MM.1S (cell line): ENCODE measurements at regions not wholly inside any gene's neighbourhood (a gene's known extent, or its start where the extent isn't known, plus 50 kb on each side); places are given as distances from the start of the nearest gene placed in this dataset.

Experiments used
- DNase-seq: peaks from one replicate; pipeline ENCODE4 v3.0.0-alpha.2; 2015
- H2AFZ ChIP-seq: fragments of 300-600 bp; sonication (generic); 2 replicates; pipeline ENCODE4 v1.6.0; 2016; ENCODE audit warnings: antibody characterized with exemption, low read length
- H3F3A ChIP-seq: fragments of 300-600 bp; sonication (generic); 2 replicates; pipeline ENCODE4 v1.6.1; 2016; ENCODE audit warnings: mild to moderate bottlenecking, antibody characterized with exemption, low read length, moderate library complexity, mixed read lengths; ENCODE audit not compliant: insufficient read depth
- H3K27ac ChIP-seq: fragments of 300-600 bp; sonication (generic); 2 replicates; pipeline ENCODE4 v1.5.1; 2016; ENCODE audit warnings: mild to moderate bottlenecking, low read length
- H3K27me3 ChIP-seq: fragments of 300-600 bp; sonication (generic); replicated peaks from 2 replicates; pipeline ENCODE4 v1.6.0; 2016; ENCODE audit warnings: low read length; ENCODE audit not compliant: insufficient read depth
- H3K36me3 ChIP-seq: fragments of 300-600 bp; sonication (generic); replicated peaks from 2 replicates; pipeline ENCODE4 v1.6.1; 2016; ENCODE audit warnings: mild to moderate bottlenecking, low read length, mixed read lengths; ENCODE audit not compliant: insufficient read depth
- H3K4me1 ChIP-seq: fragments of 300-600 bp; sonication (generic); 2 replicates; pipeline ENCODE4 v1.6.1; 2016; ENCODE audit warnings: low read length, mixed read lengths
- H3K4me2 ChIP-seq: fragments of 300-600 bp; sonication (generic); 2 replicates; pipeline ENCODE4 v1.6.0; 2016; ENCODE audit warnings: low read depth, low read length
- H3K4me3 ChIP-seq: fragments of 300-600 bp; sonication (generic); 2 replicates; pipeline ENCODE4 v1.5.1; 2016; ENCODE audit warnings: low read length, mixed read lengths
- H3K79me2 ChIP-seq: fragments of 300-600 bp; sonication (generic); 2 replicates; pipeline ENCODE4 v1.6.1; 2016; ENCODE audit warnings: mixed run types, low read length, mixed read lengths
- H3K9ac ChIP-seq: fragments of 300-600 bp; sonication (generic); 2 replicates; pipeline ENCODE4 v1.6.1; 2016; ENCODE audit warnings: low read length, mixed read lengths
- H3K9me2 ChIP-seq: fragments of 300-600 bp; sonication (generic); replicated peaks from 2 replicates; pipeline ENCODE4 v1.6.1; 2016; ENCODE audit warnings: mild to moderate bottlenecking, low read length, mixed read lengths; ENCODE audit not compliant: insufficient read depth
- H3K9me3 ChIP-seq: fragments of 300-600 bp; sonication (generic); replicated peaks from 2 replicates; pipeline ENCODE4 v1.6.1; 2016; ENCODE audit warnings: mild to moderate bottlenecking, low read length, mixed read lengths; ENCODE audit not compliant: insufficient read depth
- H4K20me1 ChIP-seq: fragments of 300-600 bp; sonication (generic); 2 replicates; pipeline ENCODE4 v1.6.1; 2016; ENCODE audit warnings: mild to moderate bottlenecking, low read length, moderate library complexity, mixed read lengths; ENCODE audit not compliant: insufficient read depth
- CTCF ChIP-seq: fragments of 300-600 bp; sonication (generic); IDR thresholded peaks from 2 replicates; pipeline ENCODE4 v1.5.1; 2016; ENCODE audit warnings: antibody characterized with exemption, low read length, mixed read lengths
- EZH2 ChIP-seq: fragments of 300-600 bp; sonication (generic); optimal IDR thresholded peaks from 2 replicates; pipeline ENCODE3; 2017; ENCODE audit warnings: low read depth, mild to moderate bottlenecking, antibody characterized with exemption, low read length, mixed read lengths
- EZH2phosphoT487 ChIP-seq: fragments of 300-600 bp; sonication (generic); IDR thresholded peaks from 2 replicates; pipeline ENCODE4 v1.6.1; 2018; ENCODE audit warnings: antibody characterized with exemption, low read length

GRCh38 chr1:29986986-29987385, 736.4 kb downstream of the MATN1 start:
- no peaks in the 10 kb centered on the region for H3K79me2 ChIP-seq
- TF ChIP-seq CTCF, result no peak
- no peak for TF ChIP-seq EZH2phosphoT487
- TF ChIP-seq EZH2, result no peak
- H3K27ac ChIP-seq, result no peak overlapping the region
- peaks cover 69% of the 10 kb centered on the region for H3K27me3 ChIP-seq
- no peak for DNase-seq
- H3K4me1 ChIP-seq, result no peaks in the 10 kb centered on the region
- H3K4me2 ChIP-seq, result no peak overlapping the region
- no peak overlapping the region for H3K9ac ChIP-seq
- no peak overlapping the region for H3K4me3 ChIP-seq
- H4K20me1 ChIP-seq, result no peaks in the 10 kb centered on the region
- H3K36me3 ChIP-seq, result no peaks in the 10 kb centered on the region
- no peaks in the 10 kb centered on the region for H3K9me2 ChIP-seq
- H2AFZ ChIP-seq, result no peak overlapping the region
- no peaks in the 10 kb centered on the region for H3K9me3 ChIP-seq
- no peaks in the 10 kb centered on the region for H3F3A ChIP-seq

GRCh38 chr1:29985606-29985945, 737.8 kb downstream of the MATN1 start:
- Histone ChIP-seq H3K9me3 (no peaks in the 10 kb centered on the region), H3K27me3 (peaks cover 72% of the 10 kb centered on the region), H3K36me3 (no peaks in the 10 kb centered on the region), H3K4me2 (no peak overlapping the region), H3K79me2 (no peaks in the 10 kb centered on the region), H3K27ac (no peak overlapping the region), H3K9me2 (no peaks in the 10 kb centered on the region), H3K4me1 (no peaks in the 10 kb centered on the region), H3K4me3 (no peak overlapping the region), H3K9ac (no peak overlapping the region), H2AFZ (no peak overlapping the region), H3F3A (no peaks in the 10 kb centered on the region), H4K20me1 (no peaks in the 10 kb centered on the region)
- TF ChIP-seq EZH2, result no peak
- TF ChIP-seq CTCF, result no peak
- no peak for DNase-seq

GRCh38 chr1:29984862-29985605, 738.4 kb downstream of the MATN1 start:
- H3K9me3 ChIP-seq, result no peaks in the 10 kb centered on the region
- no peak overlapping the region for H3K4me3 ChIP-seq
- H3K9ac ChIP-seq, result no peak overlapping the region
- H3K4me2 ChIP-seq, result no peak overlapping the region
- H2AFZ ChIP-seq, result no peak overlapping the region
- TF ChIP-seq CTCF, result no peak
- no peak for TF ChIP-seq EZH2phosphoT487
- no peak for TF ChIP-seq EZH2
- no peak for DNase-seq
- no peak overlapping the region for H3K27ac ChIP-seq
- H3K4me1 ChIP-seq, result no peaks in the 10 kb centered on the region
- H3K79me2 ChIP-seq, result no peaks in the 10 kb centered on the region
- no peaks in the 10 kb centered on the region for H3K9me2 ChIP-seq
- H4K20me1 ChIP-seq, result no peaks in the 10 kb centered on the region
- no peaks in the 10 kb centered on the region for H3F3A ChIP-seq
- H3K27me3 ChIP-seq, result peaks cover 72% of the 10 kb centered on the region
- H3K36me3 ChIP-seq, result no peaks in the 10 kb centered on the region
